ENCODE measurements at regions not wholly inside any gene's neighbourhood (a gene's known extent, or its start where the extent isn't known, plus 50 kb on each side); places are given as distances from the start of the nearest gene placed in this dataset.

GRCh38 chr20:17023806-17024205, 203.0 kb upstream of the PCSK2 start:
- DNase-seq: no peak

DNA sequence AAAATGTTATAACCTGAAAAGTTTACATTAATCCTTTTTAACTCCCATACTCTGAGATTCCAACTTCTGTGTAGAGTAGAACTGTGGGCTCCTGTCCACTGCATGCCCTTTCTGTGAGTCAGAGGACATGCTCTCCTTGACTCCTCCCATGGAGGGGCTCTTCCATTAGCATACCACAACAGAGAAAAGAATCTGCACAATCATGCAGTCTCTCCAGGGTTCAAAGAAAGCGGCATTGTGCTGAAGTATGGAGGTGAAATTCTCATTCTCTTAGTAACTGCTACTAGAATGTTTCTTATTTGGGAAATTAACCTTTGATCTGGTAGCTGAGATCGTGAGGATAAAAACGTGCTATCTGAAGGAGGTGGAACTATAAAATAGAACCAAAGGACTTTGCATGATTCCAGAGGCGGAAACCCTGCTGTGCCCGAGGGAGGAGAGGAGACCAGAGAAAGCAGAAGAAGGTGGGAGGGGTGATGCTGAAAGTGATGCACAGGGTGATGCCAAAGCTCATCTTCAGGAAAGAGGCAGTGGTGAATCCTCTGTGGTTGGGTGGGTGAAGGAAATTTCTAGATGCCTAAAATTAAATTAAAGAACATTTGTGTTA, 202.2 kb upstream of the PCSK2 start:
- no peak for DNase-seq

DNA sequence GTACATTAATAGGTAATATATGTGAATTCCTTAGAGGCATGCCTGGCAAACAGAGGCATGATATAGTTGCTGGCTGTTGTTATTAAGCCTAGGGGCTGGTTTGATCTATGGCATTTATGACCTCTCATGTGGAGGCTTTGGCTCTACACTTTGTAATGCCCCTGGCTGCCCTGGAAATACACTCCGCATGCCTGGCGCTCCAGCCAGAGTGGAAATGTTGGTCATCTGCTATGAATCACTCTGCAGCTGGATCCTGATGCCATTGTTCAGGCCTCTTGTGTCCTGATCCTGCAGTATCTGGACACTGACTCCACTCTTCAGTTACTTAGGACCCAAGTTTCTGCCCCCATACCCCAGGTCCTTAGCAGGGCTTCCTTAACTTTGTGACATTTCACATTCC, 200.5 kb upstream of the PCSK2 start:
- DNase-seq: no peak

DNA sequence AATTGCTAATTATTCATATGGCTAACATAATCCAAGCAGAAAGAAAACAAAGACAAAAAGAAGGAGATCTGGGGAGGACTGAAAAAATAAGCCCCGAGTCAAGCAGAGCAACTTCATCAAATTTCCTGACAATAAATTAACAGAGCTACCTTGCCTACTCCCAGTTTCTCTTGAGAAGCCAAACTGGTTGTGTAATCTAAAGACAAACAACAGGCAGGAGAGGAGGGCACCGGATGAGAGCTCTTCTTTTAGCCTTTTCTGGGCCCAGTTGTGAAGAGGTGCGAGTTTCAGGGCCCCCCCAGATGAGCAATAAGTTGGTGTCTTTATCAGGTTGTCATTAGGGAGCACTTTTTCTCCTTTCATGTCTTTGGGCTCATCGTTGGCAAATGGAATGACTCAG, 197.1 kb upstream of the PCSK2 start:
- no peak for DNase-seq

GRCh38 chr20:17036541-17036940, 190.3 kb upstream of the PCSK2 start:
- no peak for DNase-seq

DNA sequence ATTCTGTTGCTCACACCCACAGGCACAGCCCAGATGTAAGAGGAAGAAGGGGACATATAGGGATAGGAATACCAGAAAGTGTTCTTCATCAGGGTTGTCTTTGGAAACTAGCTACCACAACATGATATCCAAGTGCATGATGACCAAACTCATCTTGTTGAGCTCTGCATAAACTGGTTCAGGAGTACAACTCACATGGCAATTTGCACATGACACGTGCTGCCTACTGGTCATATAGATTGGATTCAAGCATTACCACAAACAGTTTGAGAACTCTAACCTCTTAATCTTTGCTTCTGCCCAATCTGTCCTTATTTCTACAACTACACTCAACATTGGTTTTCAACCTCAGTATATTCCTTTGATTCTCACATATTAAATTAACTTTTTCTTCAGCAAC, 184.7 kb upstream of the PCSK2 start:
- DNase-seq: no peak

DNA sequence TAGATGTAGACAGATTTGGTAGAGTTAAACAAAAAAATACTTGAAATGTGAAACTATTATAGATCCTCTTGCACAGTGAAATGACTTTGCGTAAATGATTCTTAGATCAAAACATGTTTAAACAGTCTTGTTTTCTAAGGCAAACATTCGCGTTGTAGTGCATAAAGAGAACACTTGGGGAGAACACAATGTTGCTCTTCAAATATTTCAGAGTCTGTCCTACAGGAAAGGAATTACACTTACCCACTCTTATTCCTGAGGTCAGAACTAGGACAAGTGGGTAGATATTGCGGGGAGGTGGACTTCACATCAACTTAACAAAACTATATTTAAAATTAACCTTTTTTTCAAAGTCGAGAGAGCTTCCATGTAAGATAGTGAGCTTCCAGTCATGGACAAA, 183.5 kb upstream of the PCSK2 start:
- DNase-seq: no peak

DNA sequence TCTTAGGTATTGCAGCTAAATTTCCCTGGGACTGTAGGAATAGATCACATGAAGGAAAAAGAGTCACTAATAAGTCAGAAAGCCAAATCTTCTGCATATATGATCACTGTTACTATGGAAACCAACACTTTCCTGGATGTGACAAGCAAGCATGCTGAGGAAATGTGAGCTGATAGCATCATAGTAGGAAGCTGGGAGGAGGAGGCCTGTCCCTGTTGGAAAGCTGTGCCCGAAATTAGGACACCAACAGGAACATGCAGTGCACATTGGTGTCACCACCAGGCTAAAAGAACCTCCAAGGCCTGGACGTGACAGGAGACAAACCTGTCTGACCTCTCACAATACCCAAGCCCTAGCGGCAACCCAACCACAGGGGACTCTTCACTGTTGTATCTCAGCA, 181.9 kb upstream of the PCSK2 start:
- no peak for DNase-seq

DNA sequence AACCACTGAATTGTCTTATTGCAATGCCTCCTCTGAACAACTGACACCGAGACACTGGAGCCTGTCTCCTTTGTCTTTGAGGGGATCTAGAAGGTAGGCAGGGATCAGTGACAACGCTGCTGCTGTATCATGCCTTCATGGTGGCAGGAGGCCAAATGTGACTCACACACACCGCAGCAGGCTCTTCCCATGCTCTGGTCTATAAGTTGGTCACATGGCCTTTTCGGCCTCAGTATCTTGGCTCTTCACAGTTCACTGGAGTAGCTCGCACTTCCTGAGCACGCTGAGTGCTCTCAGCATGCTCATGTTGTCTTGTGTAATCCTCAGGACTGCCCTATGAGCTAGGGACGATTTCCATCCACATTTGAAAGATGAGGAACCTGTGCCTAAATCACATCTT, 167.4 kb upstream of the PCSK2 start:
- no peak for DNase-seq

DNA sequence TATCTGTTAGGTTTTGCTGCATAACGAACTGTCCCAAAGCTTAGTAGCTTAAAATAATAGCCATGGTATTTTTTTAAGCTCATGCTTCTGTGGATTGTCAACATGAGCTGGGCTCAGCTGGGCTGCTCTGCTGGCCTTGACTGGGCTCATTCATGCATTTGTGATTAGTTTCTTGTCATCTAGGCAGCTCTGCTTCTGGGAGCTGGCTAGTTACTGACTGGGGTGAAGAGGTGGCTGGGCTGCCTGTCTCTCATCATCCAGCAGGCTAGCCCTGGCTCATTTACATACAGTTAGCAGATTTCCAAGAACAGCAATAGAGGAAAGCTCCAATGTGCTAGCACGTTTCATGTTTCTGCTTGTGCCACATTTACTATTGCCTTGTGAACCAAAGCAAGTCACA, 165.1 kb upstream of the PCSK2 start:
- no peak for DNase-seq

GRCh38 chr20:17062712-17063111, 164.1 kb upstream of the PCSK2 start:
- no peak for DNase-seq

DNA sequence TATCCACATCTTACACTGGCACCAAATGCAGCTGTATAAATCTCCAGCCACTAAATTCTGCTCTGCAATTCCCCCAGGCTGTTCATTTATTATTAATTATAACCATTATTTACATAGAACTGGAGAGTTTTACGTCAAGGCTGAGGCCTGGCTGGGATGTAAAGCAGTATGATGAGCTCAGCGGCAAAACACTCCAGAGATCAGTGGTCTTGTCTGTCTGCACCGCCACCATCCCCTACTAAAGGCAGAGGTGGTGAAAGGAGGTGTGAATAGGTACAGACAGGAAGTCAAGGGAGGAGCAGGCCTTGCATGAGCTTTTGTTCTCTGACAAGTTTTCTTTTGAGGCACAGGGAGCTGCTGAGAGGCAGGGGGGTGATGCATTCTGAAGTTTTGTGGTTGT, 159.9 kb upstream of the PCSK2 start:
- DNase-seq: no peak

DNA sequence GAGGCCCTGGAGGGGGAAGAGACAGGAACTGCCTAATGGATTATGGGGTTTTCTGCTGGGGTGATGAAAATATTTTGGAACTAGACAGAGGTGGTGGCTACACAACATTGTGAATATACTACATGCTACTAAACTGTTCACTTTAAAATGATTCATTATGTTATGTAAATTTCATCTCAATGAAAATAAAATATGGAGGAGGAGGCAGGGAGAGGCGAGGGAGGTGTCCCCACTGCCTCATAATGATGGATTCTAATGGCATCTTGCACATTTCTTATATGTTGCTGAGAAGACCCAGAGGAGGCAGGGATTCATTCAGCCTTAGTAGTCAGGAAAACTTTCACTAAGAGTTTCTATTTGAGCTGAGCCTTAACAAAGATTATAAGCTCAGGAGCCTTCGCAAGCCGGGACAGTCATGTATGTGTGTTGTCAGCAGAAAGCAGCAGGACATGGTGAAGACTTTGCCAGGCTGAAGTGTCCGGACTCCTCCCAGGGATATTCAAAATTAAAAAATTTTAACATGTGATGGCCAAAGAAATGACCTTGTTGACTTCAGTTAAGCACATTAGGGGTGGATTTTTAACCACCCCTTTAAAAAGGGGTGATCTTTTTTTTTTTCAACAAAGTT, 158.6 kb upstream of the PCSK2 start:
- no peak for DNase-seq

GRCh38 chr20:17077030-17077429, 149.8 kb upstream of the PCSK2 start:
- no peak for DNase-seq

GRCh38 chr20:17083738-17084137, 143.1 kb upstream of the PCSK2 start:
- no peak for DNase-seq

DNA sequence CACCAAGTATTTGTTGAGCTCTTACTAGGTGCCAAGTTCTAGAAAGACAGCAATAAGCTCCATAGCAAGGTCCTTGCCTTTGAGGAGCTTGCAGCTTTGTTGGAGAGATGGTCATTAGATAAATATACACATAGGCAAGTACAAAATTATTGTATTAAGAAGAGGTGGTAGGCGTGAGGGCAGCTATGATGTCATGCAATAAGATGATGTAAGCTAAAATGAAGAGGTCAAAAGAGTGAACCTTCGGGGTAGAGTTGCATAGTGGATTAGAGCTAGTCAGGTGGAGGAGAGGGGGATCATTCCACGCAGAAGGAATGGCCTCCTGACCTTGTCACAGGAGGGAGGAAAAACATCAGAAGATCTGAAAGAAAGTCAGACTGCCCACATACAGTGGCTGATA, 141.9 kb upstream of the PCSK2 start:
- no peak for DNase-seq

DNA sequence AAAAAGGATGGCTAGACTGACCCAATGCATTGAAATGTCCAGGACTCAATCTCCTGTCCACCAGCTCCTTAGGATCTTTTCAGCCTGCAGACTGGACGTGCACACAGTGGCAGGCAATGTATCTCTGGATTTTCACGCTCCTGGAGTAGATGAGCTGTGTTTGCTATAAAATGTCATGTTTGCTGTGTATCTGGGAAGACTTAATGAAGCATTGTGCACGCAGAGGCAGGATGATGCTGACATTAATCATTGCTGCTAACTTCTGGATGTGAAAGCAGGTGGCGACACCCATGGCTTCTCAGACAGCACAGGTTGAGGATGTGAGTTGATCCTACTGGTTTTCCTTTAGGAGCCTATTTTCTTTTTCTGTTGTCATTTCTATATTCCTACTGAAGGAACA, 133.1 kb upstream of the PCSK2 start:
- no peak for DNase-seq

DNA sequence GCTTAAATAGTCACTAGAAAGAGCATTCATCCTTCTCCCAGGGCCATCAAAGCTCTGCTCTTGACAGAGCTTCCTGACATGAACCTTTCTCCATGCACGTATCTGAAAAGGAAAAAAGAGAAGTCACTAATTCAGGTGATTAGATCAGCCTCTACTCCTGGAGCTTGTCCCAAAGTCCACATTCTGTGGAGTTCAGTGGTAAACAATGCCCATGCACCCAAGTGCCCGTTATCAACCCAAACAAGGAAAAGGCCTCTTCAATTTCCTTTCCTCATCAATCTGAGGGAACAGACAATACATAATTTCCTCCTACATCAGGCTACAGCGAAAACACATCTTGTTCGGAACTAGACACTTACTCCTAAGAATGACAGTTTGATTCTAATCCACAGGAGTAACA, 129.2 kb upstream of the PCSK2 start:
- DNase-seq: no peak

- DNase-seq: no peak
These were observed 126.3 kb upstream of the PCSK2 start for GRCh38 chr20:17100506-17100905.

GRCh38 chr20:17107127-17107526, 119.7 kb upstream of the PCSK2 start:
- DNase-seq: no peak

- DNase-seq: no peak
These were observed 117.9 kb upstream of the PCSK2 start for GRCh38 chr20:17108896-17109295.

DNA sequence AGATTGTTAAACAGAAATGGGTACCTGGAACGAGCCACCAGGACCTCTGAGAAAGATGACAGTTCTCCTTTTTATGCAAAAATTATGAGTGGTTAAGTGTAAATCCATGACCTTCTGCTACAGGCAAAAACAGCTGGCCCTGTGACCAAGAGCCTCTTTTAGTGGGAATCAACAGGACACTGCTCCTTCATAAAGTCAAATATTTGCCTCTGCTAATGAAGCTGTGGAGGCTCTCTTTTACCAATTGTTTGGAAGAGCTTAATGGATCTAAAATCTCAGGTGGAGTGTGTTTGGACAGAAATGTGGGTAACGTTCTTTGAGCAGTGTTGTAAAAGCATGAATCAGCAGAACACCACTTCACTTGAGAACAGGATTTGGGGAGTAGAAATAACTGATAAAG, 117.5 kb upstream of the PCSK2 start:
- no peak for DNase-seq

GRCh38 chr20:17128206-17128605, 98.6 kb upstream of the PCSK2 start:
- no peak for DNase-seq

DNA sequence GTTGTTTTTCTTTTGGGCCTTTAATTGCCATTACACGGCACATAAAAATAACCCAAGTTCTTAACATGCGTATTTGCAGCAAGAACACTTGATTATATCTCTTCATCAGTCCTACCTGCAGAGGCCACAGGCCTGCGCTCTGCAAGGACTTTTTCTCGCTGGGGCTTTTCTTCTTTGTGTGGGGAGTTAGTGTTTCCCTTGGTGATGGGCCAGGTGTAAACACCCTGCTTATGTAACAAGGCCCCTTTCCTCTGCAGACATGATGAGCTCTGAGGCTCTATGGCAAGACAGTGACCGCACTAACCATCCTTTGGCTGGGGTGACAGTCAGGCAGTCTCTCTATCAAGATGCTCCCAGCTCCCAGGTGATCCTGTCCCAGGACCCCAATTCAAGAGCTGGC, 97.8 kb upstream of the PCSK2 start:
- no peak for DNase-seq

GRCh38 chr20:17137692-17138091, 89.1 kb upstream of the PCSK2 start:
- DNase-seq: no peak

All from activated CD4-positive, alpha-beta T cell treated with anti-CD3 and anti-CD28 coated beads, Interleukin-2, amount 50 U/mL, for 16 hours (primary cell).